Limb (tissue), 2 donors: ENCODE measurements at regions not wholly inside any gene's neighbourhood (a gene's known extent, or its start where the extent isn't known, plus 50 kb on each side); places are given as distances from the start of the nearest gene placed in this dataset.
A peak's percentile ranks its signal among the peaks of the same experiment; 100 is the strongest.

Source experiments
- DNase-seq, 2 donors: peaks; one replicate each; pipeline ENCODE4 v3.0.0-alpha.2; 2016; ENCODE audit errors: extremely low spot score in 2 of 2

DNA sequence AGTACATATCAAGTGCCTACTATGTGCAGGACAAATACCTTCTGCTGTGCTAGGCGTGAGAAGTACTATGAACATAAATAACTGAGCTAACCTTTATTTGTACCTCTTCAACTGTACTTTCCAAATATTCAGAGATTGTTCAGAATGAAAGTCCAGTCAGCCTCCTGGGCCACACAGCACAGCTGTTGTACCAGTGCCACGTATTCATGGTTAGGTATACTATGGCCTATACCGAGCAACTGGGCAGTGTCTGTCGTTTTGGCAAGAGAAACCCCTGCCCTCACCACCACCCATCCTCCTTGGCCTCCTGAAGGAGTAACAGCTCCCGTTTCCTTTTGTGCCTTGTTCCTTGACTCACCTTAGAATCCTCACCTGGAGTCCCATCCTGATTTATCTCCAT, 53.0 kb downstream of the RASSF10 start:
- no peak for DNase-seq

DNA sequence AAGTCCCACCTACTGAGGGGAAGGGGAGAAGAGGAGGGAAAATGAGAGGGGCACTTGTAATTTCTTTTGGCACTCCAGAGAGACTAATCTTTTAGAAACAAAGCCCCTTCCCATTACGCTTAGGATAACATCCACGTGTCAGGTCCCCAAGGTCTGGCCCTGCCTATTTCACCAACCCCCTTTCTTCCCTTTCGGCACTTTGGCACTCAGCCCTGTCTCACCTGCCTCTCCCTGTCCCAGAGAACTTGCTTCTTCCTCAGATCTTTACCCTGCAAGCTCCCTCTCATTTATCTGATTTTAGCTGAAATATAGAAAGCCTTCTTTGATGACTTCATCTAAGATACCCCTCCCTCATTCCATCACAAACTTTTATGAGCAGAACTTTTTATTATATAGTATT, 55.5 kb downstream of the RASSF10 start:
- peak; percentile 9 to 37 for DNase-seq

DNA sequence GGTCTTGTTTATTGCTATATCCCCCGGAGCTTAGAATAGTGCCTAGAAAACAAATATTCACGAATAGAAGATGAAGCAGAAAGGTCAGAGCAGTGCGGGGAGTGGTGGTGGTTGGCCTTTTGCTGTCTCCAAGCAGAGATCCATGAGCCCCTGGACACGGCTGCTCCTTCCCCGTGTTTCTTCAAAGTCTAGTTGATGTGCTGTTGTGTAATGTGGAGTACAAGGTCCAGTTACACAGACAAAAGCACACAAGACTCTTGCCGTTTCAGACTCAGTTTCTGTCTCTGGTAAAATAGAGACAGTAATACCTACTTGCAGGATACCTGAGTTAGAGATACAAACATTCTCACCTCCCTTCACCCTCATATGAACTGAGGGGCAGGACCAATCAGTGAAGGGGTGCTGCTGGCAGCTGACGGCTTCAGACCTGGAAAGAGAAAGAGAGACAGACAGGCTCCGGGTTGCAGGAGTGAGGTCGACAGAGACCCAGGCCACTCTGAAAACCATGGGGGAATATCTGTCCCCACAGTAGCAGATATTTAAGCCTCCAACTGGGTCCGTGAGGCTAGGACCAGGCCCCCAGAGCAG, 56.2 kb downstream of the RASSF10 start:
- DNase-seq, result no peak

DNA sequence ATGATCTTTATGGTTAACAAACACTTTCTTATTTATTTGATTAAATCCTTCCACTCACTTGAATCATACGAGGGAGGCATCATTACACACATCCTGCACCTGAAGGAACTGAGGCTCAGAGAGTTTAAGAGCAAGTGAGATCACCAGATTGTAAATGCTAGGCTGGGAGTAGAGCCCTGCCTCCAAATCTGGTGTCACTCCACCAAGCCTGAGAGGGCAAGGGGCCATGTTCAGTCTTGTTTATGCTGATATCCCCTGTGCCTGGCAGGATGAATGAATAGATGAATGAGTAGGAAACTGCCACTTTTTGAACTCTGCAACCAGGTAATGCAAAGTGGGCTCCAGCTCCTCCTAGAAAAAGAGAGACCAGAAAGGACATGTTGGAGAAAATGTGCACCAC, 59.1 kb downstream of the RASSF10 start:
- DNase-seq, result no peak

DNA sequence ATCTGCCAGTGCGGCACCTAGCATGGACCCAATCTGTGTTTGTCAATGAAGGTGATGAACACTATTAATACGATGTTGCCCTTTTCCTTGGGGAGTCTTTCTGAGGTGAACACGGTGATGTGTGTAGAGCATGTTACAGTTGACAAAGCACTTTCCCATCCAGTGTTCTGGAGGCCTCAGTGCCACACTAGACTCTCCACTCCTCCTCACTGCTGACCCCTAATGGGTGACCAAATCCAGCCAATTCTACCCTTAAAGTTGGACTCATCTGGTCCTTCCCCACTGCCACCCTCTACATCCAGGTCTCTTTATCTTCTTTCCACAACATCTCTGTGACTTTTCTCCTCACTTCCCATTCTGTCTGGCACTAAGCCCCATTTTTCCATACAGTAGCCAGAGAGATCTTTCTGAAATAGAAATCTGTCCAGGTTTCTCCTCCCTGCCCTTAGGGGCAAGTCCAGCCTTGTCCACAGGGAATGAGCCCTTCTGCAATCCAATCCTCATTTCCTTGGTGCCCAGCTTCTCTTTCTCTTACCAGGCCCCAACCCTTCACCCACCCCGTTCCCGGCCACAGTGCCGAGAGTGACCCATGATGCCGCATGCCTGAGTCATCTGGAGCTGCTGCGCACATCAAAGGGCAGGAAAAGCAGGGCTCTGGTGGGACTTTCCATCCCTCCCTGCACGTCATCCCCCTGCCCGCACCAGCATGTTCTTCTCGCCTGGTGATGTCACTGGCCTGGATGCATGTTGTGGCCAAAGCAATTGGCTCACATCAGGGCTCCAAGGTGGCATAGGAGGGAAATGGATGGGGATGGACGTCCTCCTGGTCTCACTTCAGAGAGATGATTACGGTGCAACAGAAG, 64.2 kb downstream of the RASSF10 start:
- no peak for DNase-seq

DNA sequence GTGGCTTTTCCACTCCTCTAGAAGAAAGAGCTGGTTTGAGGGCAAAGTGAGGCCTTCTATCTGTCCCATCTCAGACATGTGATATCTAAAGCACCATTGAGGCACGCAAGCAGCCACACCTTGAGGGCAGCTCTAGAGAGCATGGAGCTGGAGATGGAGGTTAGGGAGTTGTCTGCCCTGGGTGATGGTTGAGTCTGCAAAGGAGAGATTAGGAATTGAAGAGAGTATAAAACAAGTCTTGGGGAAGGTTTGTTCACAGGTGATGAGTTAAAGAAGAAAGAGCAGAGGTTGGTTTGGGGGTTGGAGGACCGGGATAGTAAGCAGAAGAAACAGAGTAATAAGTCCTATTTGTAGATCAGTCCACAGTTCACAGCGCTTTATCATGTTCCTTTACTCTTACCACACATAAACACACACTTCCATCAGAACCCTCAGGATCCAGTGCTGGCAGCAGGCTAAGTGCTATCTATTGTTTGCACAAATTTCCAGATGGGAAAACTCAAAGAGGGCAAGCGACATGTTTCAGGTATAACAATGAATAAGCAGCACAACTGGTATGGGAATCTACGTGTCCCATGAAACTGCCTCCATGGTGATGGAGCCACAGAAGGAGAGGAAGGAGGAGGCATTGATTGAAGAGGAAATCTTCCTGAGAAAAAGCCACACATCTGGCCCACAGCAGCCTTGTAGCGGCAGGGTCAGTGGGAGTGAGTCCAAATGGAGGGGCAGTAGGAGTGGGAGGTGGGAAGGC, 65.8 kb downstream of the RASSF10 start:
- DNase-seq, result no peak

GRCh38 chr11:13076961-13077360, 67.8 kb downstream of the RASSF10 start:
- no peak for DNase-seq

DNA sequence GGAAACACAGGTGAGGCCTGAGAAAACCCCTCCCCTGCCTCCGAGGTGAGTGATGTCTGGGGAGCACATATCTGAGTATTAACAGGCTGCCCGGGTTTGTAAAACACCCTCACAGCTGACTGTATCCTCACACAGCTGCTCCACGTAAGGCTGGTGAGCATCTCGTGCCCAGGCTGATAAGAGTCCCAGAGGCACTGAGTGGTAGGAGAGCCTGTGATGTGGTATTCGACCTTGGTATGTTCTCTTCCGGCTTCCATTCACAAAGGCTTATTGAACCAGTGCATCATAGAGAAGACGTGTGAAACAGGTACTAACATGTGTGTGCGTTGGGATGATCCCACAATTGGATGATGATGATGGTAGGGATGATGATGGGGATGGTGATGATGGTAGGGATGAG, 71.7 kb downstream of the RASSF10 start:
- DNase-seq, result no peak

- DNase-seq, result no peak
Observed at GRCh38 chr11:13082588-13082987, 73.5 kb downstream of the RASSF10 start.

GRCh38 chr11:13090228-13090708, 81.2 kb downstream of the RASSF10 start:
- no peak for DNase-seq

- no peak for DNase-seq
Observed at GRCh38 chr11:13091373-13091772, 82.3 kb downstream of the RASSF10 start.

DNA sequence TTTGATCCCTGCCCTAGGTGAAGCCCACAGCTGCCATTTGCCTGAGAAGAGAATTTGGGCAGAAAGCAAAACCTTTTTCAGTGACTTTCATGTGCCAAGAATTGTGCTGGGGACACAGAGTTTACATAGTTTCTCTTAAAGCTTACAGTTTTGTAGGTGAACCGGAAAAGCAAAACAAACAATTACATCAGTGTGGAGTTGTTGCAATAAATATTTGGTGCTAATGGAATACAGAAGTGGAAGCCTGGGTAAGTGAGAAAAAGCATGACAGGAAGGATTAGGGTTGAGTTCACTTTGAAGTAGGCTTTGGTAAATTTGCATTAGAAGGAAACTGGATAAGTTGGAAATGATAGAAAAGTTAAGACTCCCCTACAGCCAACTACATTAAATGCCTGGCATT, 82.7 kb downstream of the RASSF10 start:
- no peak for DNase-seq

DNA sequence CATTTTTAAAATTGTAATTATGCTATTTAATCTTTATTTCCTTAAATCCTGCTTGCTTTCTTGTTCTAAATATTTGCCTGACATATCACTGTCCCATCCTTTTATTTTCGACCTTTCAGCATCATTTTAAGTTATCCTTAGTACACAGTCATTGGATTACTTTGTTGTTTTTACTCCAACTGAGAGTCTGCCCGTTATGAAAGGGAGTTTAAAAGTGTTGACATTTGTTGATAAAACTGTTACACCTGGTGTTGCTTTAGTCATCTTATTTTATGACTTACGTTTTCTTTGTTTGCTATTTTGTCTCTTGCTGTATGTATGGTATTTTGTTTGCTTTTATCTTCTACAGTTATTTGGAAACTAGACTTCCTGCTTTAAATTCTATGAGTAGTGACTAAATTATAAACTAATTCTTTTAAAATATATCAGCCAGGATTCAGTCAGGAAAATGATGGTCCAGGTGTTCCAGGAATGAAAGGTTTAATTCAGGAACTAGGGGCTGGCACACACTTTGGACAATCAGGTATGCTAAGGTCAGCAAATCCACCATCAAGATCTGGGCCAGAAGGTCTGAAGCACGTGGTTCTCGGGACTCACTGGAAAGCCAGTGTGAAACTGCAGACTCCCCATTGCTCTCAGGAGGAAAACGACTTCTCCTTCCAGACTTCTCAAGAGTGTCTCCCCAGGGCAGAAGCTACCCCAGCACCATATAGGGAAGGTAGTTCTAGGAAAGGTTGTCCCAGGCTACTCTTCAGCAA, 86.0 kb downstream of the RASSF10 start:
- no peak for DNase-seq

DNA sequence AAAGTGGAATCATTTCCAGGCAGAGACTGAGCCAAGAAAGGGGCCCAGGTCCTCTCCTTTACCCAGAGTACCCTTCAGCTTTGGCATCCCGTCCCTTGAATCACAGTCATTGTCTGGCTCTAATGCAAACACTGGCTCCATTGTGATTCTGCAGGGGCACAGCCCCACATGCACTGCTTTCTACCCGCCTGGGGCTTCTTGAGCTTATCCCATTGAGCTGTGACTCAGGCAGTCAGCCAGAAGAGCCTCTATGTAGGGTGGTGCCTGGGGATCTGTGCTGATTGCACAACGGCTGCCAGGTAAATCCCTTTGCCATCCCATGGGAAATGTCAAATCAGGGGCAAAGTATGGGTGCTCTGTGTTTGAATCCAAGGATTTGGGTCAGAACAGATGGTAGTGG, 88.9 kb downstream of the RASSF10 start:
- DNase-seq, result no peak

DNA sequence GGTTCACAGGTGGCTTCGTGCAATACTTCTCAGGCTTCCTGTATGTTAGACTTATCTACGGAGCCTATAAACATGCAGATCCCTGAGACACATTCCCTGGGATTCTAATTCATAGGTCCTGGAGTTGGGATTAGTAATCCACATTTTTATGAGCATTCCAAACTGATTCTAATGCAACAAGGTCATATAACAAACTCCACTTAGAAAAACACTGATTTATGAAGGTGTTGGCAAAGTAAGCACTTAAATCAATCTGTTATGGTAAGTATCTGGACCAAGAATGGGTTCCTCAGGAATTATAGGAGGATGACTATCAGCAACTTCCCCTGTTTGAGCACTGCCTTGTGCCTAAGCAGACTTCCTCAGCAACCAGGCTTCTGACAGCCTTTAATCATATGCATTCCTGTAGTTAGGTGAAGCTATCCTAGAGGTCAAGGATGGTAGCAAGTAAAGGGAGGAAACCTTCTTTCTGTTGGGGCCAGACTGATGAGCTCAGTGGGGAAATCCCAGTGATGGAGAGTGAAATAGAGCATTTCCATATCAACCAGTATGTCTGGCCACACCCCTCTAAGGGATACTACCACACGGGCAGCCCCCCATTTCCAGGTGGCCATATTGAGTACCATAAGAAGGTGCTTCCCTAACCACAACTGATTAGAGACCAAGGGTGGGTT, 89.6 kb downstream of the RASSF10 start:
- no peak for DNase-seq

DNA sequence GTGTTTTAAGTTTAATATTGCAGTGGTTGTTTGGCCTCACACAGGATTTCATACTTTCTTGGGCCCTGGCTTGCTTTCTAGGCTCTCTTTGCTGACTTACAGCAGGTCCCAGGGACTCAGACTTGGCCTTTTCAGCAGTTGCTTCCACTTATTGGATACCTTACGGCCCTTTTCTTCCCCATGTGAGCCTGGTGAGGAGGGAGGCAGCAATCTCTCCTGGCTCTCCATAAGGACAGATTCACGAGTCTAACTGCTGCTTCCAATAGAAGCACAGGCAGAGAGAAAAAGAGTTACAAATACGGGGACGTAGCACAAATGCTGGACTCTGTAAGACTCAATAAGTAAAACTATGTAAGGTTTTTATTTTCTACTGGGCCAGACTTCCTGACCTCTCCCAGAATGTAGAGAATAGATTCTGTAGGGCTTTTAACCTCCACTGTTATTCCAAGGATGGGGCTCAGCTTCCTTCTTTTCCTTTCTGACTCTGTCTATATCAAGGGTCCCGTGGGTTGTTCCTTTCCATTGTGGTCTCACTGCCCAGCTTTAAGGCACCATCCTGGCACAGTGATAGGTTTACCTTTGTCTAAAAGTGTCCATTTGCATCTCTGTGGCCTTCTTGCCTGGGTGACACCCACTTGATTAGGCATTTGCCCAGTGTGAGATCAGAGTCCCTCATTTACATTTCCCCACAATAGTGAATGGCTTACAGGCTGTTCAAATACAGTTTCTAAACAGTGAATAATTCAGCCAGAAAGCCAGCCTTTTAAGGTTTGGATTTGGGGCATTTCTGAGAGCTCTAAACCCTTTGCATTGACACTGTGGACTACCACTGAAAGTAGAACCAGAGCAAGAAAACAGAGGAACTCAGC, 92.8 kb downstream of the RASSF10 start:
- DNase-seq, result no peak

DNA sequence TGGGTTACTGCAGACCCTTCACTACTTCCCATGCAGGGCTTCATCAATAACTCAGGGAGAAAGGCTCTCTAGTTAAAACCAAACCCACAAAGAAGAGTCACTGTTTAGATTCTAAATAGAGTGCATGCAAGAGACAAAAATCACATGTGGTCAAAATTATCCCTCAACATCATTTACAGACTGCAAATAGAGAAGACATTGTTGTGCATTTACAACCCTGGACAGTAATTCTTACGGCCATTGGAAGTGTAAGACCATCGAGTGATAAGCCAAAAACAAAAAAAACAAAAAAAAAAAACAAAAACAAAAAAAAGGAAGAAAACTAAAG, 93.4 kb downstream of the RASSF10 start:
- no peak for DNase-seq

DNA sequence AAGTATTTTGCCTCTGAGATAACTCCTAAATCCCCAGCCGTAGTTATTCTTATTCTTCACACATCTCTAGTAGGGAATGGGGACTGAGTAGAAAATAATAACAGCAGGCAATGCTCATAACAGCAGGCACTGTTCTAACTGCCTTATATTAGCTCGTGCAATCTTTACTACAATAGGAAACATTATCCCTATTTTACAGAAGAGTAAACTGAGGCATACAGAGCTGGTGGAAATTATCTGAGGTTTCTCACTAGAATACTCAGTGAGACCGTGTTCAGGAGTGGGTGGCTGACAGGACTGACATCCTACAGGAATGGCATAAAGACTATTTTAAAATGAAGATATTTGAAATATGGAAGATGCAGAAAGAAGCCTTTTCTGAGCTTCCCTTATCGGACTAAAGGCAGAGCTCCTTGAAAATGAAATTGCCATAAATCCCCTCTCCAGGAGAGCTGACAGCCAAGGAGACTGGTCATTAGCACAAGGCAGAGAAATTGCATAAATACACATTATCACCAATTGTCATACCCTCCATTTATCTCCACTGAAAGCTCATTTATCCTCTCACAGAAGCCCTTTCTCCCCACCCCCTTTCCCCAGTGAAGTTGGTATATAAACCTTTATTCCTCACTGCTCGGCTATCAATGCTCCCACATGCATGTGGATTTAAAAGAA, 93.9 kb downstream of the RASSF10 start:
- DNase-seq, result no peak

DNA sequence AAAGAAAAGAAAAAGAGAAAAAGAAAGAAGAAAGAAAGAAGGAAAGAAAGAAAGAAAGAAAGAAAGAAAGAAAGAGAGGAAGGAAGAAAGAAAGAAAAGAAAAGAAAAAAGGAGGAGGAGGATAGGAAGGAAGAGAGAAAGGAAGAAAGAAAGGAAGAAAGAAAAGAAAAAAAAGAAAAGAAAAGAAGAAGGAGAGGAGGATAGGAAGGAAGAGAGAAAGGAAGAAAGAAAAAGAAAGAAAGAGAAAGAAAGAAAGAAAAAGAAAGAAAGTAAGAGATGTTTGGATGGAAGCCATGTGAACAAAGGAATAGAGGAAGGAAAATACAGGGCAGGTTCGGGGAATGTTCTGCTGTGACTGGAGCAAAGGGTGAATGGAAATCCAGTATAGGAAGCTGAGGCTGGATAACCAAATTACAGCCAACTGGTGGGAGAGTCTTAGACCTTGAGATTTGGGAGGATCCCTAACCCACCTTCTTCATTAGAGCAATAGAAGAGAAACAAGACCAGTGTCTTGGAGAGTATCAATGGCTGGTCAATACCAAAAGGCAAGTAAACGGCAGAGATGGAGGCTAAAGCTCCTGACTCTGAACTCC, 94.9 kb downstream of the RASSF10 start:
- DNase-seq, result no peak
